ENCODE measurements at regions not wholly inside any gene's neighbourhood (a gene's known extent, or its start where the extent isn't known, plus 50 kb on each side); places are given as distances from the start of the nearest gene placed in this dataset.

DNA sequence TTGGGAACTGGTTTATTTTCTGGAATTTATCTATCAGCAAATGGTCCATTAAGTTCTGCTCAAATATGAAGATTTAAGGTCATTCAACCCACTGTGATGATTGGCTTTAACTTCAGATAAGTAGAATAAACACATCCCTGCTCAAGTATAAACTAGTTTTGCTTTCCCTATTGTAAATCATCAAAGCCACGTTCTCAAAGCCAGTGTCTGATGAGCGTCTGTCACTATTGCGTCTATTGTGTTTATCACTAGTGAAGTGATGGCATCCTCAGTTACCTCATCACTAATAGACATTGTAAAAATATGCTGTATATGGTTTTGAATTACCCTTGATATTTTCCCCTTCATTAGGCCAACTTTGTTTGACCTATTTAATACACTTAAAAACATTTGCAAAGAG lies 351.3 kb downstream of the BCAT1 start:
- no peaks in the 10 kb centered on the region for H3K79me2 ChIP-seq (ENCODE audit: control insufficient read depth, insufficient read depth, low read length)
- DNase-seq (no peak), ATAC-seq (ENCODE audit: low read depth) (no peak)
- H2AFZ ChIP-seq (ENCODE audit: insufficient read depth, low read depth, low read length, poor library complexity, severe bottlenecking), result no peak overlapping the region
- H3K9me3 ChIP-seq (ENCODE audit: control extremely low read depth in 1 of 3, control insufficient read depth in 2 of 3, insufficient read depth in 1 of 3, low read length in 2 of 3), result no peaks in the 10 kb centered on the region
- no peaks in the 10 kb centered on the region for H3K36me3 ChIP-seq (replicated peaks in 1 of 2; ENCODE audit: control extremely low read depth in 1 of 2, control insufficient read depth in 1 of 2, extremely low read depth in 1 of 2, insufficient read depth in 2 of 2, low read length in 1 of 2)
- WGBS (ENCODE audit: insufficient coverage), result no CpG with 5 or more reads among the region's 3 CpGs
- POLR2A ChIA-PET, result no interaction called here
- Mint-ChIP-seq H3K9me3 (ENCODE audit: insufficient read depth) (peaks cover 2% of the 10 kb centered on the region), H3K27me3 (no peaks in the 10 kb centered on the region), H3K4me1 (peaks cover 28% of the 10 kb centered on the region), H3K27ac (no peak overlapping the region), H3K4me3 (no peak overlapping the region)
- no peaks in the 10 kb centered on the region for H4K20me1 ChIP-seq (ENCODE audit: control insufficient read depth, insufficient read depth, low read length, poor library complexity, severe bottlenecking)
- H3K4me2 ChIP-seq (replicated peaks; ENCODE audit: low read depth, low read length, poor library complexity, severe bottlenecking), result no peak overlapping the region
- H3K4me3 ChIP-seq (ENCODE audit: control extremely low read depth in 1 of 5, extremely low read depth in 1 of 5, insufficient read depth in 1 of 5, low read depth in 2 of 5, low read length in 4 of 5), result no peak overlapping the region
- peaks cover 23 to 24% of the 10 kb centered on the region in 2 donors for H3K4me1 ChIP-seq (ENCODE audit: control insufficient read depth in 2 of 2, insufficient read depth in 2 of 2, low read length in 2 of 2)
- no peak overlapping the region for H3K9ac ChIP-seq (ENCODE audit: low read length)
- no peaks in the 10 kb centered on the region for H3K27me3 ChIP-seq (replicated peaks in 1 of 4; ENCODE audit: control extremely low read depth in 1 of 4, control insufficient read depth in 3 of 4, insufficient read depth in 4 of 4, low read length in 3 of 4)
- TF ChIP-seq, protein P1, sequence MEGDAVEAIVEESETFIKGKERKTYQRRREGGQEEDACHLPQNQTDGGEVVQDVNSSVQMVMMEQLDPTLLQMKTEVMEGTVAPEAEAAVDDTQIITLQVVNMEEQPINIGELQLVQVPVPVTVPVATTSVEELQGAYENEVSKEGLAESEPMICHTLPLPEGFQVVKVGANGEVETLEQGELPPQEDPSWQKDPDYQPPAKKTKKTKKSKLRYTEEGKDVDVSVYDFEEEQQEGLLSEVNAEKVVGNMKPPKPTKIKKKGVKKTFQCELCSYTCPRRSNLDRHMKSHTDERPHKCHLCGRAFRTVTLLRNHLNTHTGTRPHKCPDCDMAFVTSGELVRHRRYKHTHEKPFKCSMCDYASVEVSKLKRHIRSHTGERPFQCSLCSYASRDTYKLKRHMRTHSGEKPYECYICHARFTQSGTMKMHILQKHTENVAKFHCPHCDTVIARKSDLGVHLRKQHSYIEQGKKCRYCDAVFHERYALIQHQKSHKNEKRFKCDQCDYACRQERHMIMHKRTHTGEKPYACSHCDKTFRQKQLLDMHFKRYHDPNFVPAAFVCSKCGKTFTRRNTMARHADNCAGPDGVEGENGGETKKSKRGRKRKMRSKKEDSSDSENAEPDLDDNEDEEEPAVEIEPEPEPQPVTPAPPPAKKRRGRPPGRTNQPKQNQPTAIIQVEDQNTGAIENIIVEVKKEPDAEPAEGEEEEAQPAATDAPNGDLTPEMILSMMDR (IDR thresholded peaks at IDR 0.05), result no peak
- TF ChIP-seq EZH2 (IDR thresholded peaks at IDR 0.05; ENCODE audit: borderline replicate concordance, insufficient read depth, low read depth, low read length, poor library complexity, severe bottlenecking), result no peak
- CTCF ChIA-PET, result interaction anchor here (0.7 to 1.0 kb wide), 2 partner anchors 237 kb away, joined by 3 to 4 read pairs; no protein-coding TSS in a partner anchor
- H3K27ac ChIP-seq (ENCODE audit: low read length in 2 of 2), result no peak overlapping the region
- intact Hi-C loops (cut with micrococcal nuclease), result loop anchor here (5.0 kb wide), 5 partner anchors 35 to 240 kb away; no protein-coding TSS in a partner anchor

DNA sequence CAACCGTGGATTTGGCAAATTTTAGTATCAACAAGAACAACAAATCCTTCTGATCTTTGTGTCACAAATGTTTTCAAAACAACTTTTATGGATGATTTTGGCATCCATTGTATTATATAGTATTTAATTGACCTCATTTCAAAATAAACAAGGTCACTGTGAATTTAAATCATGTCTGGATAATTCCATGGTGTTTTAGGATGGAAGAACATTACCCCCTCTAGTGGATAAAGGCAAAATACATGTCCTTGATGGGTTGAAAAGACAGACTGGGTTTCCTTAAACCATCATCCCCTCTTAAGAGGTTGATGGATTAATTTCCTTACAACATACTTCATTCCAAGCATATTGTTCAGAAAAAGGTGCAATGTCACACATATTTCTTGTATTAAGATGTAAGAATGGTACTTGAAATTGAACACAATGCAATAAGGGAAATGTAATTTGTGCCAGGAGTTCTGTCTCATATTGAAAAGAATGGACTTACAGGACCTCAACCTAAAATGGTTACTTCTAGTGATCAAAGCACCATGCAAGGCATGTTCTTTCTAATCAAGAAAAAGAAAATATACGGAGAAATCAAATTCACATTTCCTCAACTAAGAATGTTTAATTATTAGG lies 352.0 kb downstream of the BCAT1 start:
- Histone ChIP-seq H3K79me2 (ENCODE audit: control insufficient read depth, insufficient read depth, low read length) (no peaks in the 10 kb centered on the region), H3K27ac (ENCODE audit: low read length in 2 of 2) (no peak overlapping the region), H3K4me3 (ENCODE audit: control extremely low read depth in 1 of 5, extremely low read depth in 1 of 5, insufficient read depth in 1 of 5, low read depth in 2 of 5, low read length in 4 of 5) (no peak overlapping the region), H3K9me3 (ENCODE audit: control extremely low read depth in 1 of 3, control insufficient read depth in 2 of 3, insufficient read depth in 1 of 3, low read length in 2 of 3) (no peaks in the 10 kb centered on the region), H3K4me1 (ENCODE audit: control insufficient read depth in 2 of 2, insufficient read depth in 2 of 2, low read length in 2 of 2) (peaks cover 23 to 24% of the 10 kb centered on the region in 2 donors), H4K20me1 (ENCODE audit: control insufficient read depth, insufficient read depth, low read length, poor library complexity, severe bottlenecking) (no peaks in the 10 kb centered on the region), H3K4me2 (replicated peaks; ENCODE audit: low read depth, low read length, poor library complexity, severe bottlenecking) (no peak overlapping the region), H3K36me3 (replicated peaks in 1 of 2; ENCODE audit: control extremely low read depth in 1 of 2, control insufficient read depth in 1 of 2, extremely low read depth in 1 of 2, insufficient read depth in 2 of 2, low read length in 1 of 2) (no peaks in the 10 kb centered on the region), H3K27me3 (replicated peaks in 1 of 4; ENCODE audit: control extremely low read depth in 1 of 4, control insufficient read depth in 3 of 4, insufficient read depth in 4 of 4, low read length in 3 of 4) (no peaks in the 10 kb centered on the region), H2AFZ (ENCODE audit: insufficient read depth, low read depth, low read length, poor library complexity, severe bottlenecking) (no peak overlapping the region), H3K9ac (ENCODE audit: low read length) (no peak overlapping the region)
- no CpG with 5 or more reads among the region's 2 CpGs for WGBS (ENCODE audit: insufficient coverage)
- H3K27ac Mint-ChIP-seq, result no peak overlapping the region
- no peaks in the 10 kb centered on the region for H3K27me3 Mint-ChIP-seq
- no peak for TF ChIP-seq EZH2 (IDR thresholded peaks at IDR 0.05; ENCODE audit: borderline replicate concordance, insufficient read depth, low read depth, low read length, poor library complexity, severe bottlenecking)
- TF ChIP-seq, protein P1 (IDR thresholded peaks at IDR 0.05), result peak; percentile 74
- ChIA-PET CTCF (interaction anchor here (0.6 to 1.0 kb wide), 3 partner anchors 14 to 236 kb away, joined by 4 to 5 read pairs (median 4); no protein-coding TSS in a partner anchor), POLR2A (no interaction called here)
- ATAC-seq (ENCODE audit: low read depth) (no peak), DNase-seq (peak; percentile 26)
- peaks cover 30% of the 10 kb centered on the region for H3K4me1 Mint-ChIP-seq
- intact Hi-C loops (cut with micrococcal nuclease), result loop anchor here (5.0 kb wide), 5 partner anchors 35 to 240 kb away; no protein-coding TSS in a partner anchor
- H3K9me3 Mint-ChIP-seq (ENCODE audit: insufficient read depth), result peaks cover 2% of the 10 kb centered on the region
- H3K4me3 Mint-ChIP-seq, result no peak overlapping the region
